H9 (cell line): ENCODE measurements at regions not wholly inside any gene's neighbourhood (a gene's known extent, or its start where the extent isn't known, plus 50 kb on each side); places are given as distances from the start of the nearest gene placed in this dataset.
"Not testable (repeated sequence)": the region's sequence is repeated elsewhere in the genome, so short reads cannot be mapped to it uniquely, and the experiment has no call there.

Experiments
- DNase-seq: peaks from one replicate; pipeline ENCODE4 v3.0.0-alpha.2; 2017
- H2AFZ ChIP-seq: one replicate; pipeline ENCODE4 v1.6.1; 2013; ENCODE audit warnings: mild to moderate bottlenecking, low read length, control low read depth, moderate library complexity
- H2AK5ac ChIP-seq: 2 replicates; pipeline ENCODE4 v1.6.1; 2013; ENCODE audit warnings: low read length, control low read depth, mixed read lengths; ENCODE audit not compliant: insufficient read length
- H2BK120ac ChIP-seq: one replicate; pipeline ENCODE4 v1.6.1; 2013; ENCODE audit warnings: low read depth, mild to moderate bottlenecking, low read length, control low read depth, inconsistent platforms; ENCODE audit not compliant: poor library complexity, severe bottlenecking
- H2BK12ac ChIP-seq: 2 replicates; pipeline ENCODE4 v1.6.1; 2013; ENCODE audit warnings: low read length, control low read depth, mixed read lengths, low read depth; ENCODE audit not compliant: insufficient read length
- H2BK15ac ChIP-seq: 2 replicates; pipeline ENCODE4 v1.6.1; 2013; ENCODE audit warnings: low read depth, low read length, control low read depth
- H2BK20ac ChIP-seq: one replicate; pipeline ENCODE4 v1.6.1; 2013; ENCODE audit warnings: low read depth, mild to moderate bottlenecking, low read length, control low read depth, inconsistent platforms; ENCODE audit not compliant: poor library complexity, severe bottlenecking
- H2BK5ac ChIP-seq: 2 replicates; pipeline ENCODE4 v1.6.1; 2013; ENCODE audit warnings: low read length, control low read depth, mixed read lengths; ENCODE audit not compliant: insufficient read length
- H3K14ac ChIP-seq: 2 replicates; pipeline ENCODE4 v1.6.1; 2013; ENCODE audit warnings: low read length, control low read depth; ENCODE audit not compliant: insufficient read depth
- H3K18ac ChIP-seq: 2 replicates; pipeline ENCODE4 v1.6.1; 2013; ENCODE audit warnings: low read depth, mild to moderate bottlenecking, mixed read lengths, low read length, control low read depth; ENCODE audit not compliant: insufficient read length
- H3K23ac ChIP-seq: 2 replicates; pipeline ENCODE4 v1.6.1; 2013; ENCODE audit warnings: low read length, control low read depth, mixed read lengths, low read depth; ENCODE audit not compliant: insufficient read length
- H3K23me2 ChIP-seq: 2 replicates; pipeline ENCODE4 v1.6.1; 2013; ENCODE audit warnings: low read depth, mild to moderate bottlenecking, mixed read lengths, low read length, control low read depth; ENCODE audit not compliant: insufficient read length, poor library complexity, severe bottlenecking
- H3K27ac ChIP-seq: 2 replicates; pipeline ENCODE4 v1.5.1; 2013; ENCODE audit warnings: low read length, control low read depth, mixed read lengths, low read depth; ENCODE audit not compliant: insufficient read length
- H3K27me3 ChIP-seq: 2 replicates; pipeline ENCODE4 v1.6.1; 2013; ENCODE audit warnings: low read length, control low read depth, inconsistent platforms; ENCODE audit not compliant: insufficient read depth
- H3K4ac ChIP-seq: 2 replicates; pipeline ENCODE4 v1.6.1; 2013; ENCODE audit warnings: low read depth, mild to moderate bottlenecking, control low read depth, inconsistent platforms, low read length, moderate library complexity
- H3K4me1 ChIP-seq: 2 replicates; pipeline ENCODE4 v1.6.1; 2013; ENCODE audit warnings: low read length, control low read depth, inconsistent platforms; ENCODE audit not compliant: insufficient read depth
- H3K4me2 ChIP-seq: 2 replicates; pipeline ENCODE4 v1.6.1; 2013; ENCODE audit warnings: low read length, control low read depth, mixed read lengths; ENCODE audit not compliant: insufficient read length, insufficient read depth
- H3K56ac ChIP-seq: 2 replicates; pipeline ENCODE4 v1.6.1; 2013; ENCODE audit warnings: low read depth, mild to moderate bottlenecking, mixed read lengths, low read length, control low read depth; ENCODE audit not compliant: insufficient read length
- H3K79me1 ChIP-seq: 2 replicates; pipeline ENCODE4 v1.6.1; 2013; ENCODE audit warnings: low read depth, mild to moderate bottlenecking, moderate library complexity, low read length, control low read depth, inconsistent platforms; ENCODE audit not compliant: insufficient read depth, poor library complexity, severe bottlenecking
- H3K79me2 ChIP-seq: 2 replicates; pipeline ENCODE4 v1.6.1; 2013; ENCODE audit warnings: low read length, control low read depth, inconsistent platforms; ENCODE audit not compliant: insufficient read depth
- H3K9ac ChIP-seq: 2 replicates; pipeline ENCODE4 v1.6.1; 2013; ENCODE audit warnings: low read length, control low read depth, mixed read lengths; ENCODE audit not compliant: insufficient read length; ENCODE audit errors: extremely low read depth
- H3K9me3 ChIP-seq: one replicate; pipeline ENCODE4 v1.6.1; 2013; ENCODE audit warnings: low read depth, low read length, inconsistent platforms; ENCODE audit not compliant: control insufficient read depth
- H3T11ph ChIP-seq: one replicate; pipeline ENCODE4 v1.6.1; 2013; ENCODE audit warnings: mild to moderate bottlenecking, low read length, control low read depth, inconsistent platforms
- H4K20me1 ChIP-seq: one replicate; pipeline ENCODE4 v1.6.1; 2013; ENCODE audit not compliant: control insufficient read depth, insufficient read length, insufficient read depth
- H4K5ac ChIP-seq: 2 replicates; pipeline ENCODE4 v1.6.1; 2013; ENCODE audit warnings: low read depth, mild to moderate bottlenecking, mixed read lengths, low read length, control low read depth; ENCODE audit not compliant: insufficient read length
- H4K8ac ChIP-seq: replicated peaks from 2 replicates; pipeline ENCODE4 v1.6.1; 2013; ENCODE audit warnings: low read length, control low read depth, mixed read lengths, low read depth; ENCODE audit not compliant: insufficient read length
- H4K91ac ChIP-seq: 2 replicates; pipeline ENCODE4 v1.6.1; 2013; ENCODE audit warnings: low read depth, mild to moderate bottlenecking, moderate library complexity, mixed read lengths, low read length, control low read depth; ENCODE audit not compliant: insufficient read length
- H3K27ac Mint-ChIP-seq, 3 experiments: 2 replicates in 2 of 3; 3 replicates in 1 of 3; pipeline ENCODE4 v1.8.0; 2020 to 2021; ENCODE audit warnings: mixed read lengths in 3 of 3, mild to moderate bottlenecking in 1 of 3, moderate library complexity in 1 of 3
- H3K27me3 Mint-ChIP-seq: 2 replicates; pipeline ENCODE4 v1.8.0; 2021; ENCODE audit warnings: low read depth, mild to moderate bottlenecking, moderate library complexity, mixed read lengths
- H3K36me3 Mint-ChIP-seq, 3 experiments: 2 replicates in 2 of 3; 3 replicates in 1 of 3; pipeline ENCODE4 v1.8.0; 2020 to 2021; ENCODE audit warnings: low read depth in 3 of 3, mixed read lengths in 3 of 3; ENCODE audit not compliant: insufficient read depth in 1 of 3
- H3K4me1 Mint-ChIP-seq, 2 experiments: 2 replicates each; pipeline ENCODE4 v1.8.0; 2020; ENCODE audit warnings: mixed read lengths in 2 of 2
- H3K4me3 Mint-ChIP-seq, 2 experiments: 2 replicates in 1 of 2; 3 replicates in 1 of 2; pipeline ENCODE4 v1.8.0; 2020 to 2021; ENCODE audit warnings: mild to moderate bottlenecking in 2 of 2, mixed read lengths in 2 of 2, moderate library complexity in 1 of 2
- H3K9me3 Mint-ChIP-seq, 2 experiments: 2 replicates in 1 of 2; 3 replicates in 1 of 2; pipeline ENCODE4 v1.8.0; 2020; ENCODE audit warnings: mild to moderate bottlenecking in 2 of 2, mixed read lengths in 2 of 2, moderate library complexity in 1 of 2
- CTCF ChIP-seq: fragments of 200-600 bp; sonication (generic); conservative IDR thresholded peaks from 3 replicates; pipeline ENCODE4 v1.8.0; 2021; ENCODE audit warnings: antibody characterized with exemption, mild to moderate bottlenecking
- WGBS: extraction: QIAGEN DNeasy Blood & Tissue Kit; methylation state at CpG from one replicate; pipeline ENCODE4 v1.1.7; 2013; ENCODE audit warnings: missing lambda C conversion rate, low lambda C conversion rate, mixed read lengths; ENCODE audit not compliant: insufficient read length; ENCODE audit errors: extremely low coverage; 5-methylcytosine and 5-hydroxymethylcytosine counted together

GRCh38 chr7:46600340-46600739 lies 679.3 kb upstream of the IGFBP3 start:
- H2BK15ac ChIP-seq, result no peak overlapping the region
- H3K4me3 Mint-ChIP-seq, result no peak overlapping the region
- no peaks in the 10 kb centered on the region for H3K23me2 ChIP-seq
- DNase-seq, result no peak
- no peaks in the 10 kb centered on the region for H3K79me1 ChIP-seq
- no peak overlapping the region for H4K91ac ChIP-seq
- H3K23ac ChIP-seq, result no peak overlapping the region
- no peaks in the 10 kb centered on the region for H3K4me1 ChIP-seq
- peaks cover 2% of the 10 kb centered on the region for H3K27me3 Mint-ChIP-seq
- H2AFZ ChIP-seq, result no peak overlapping the region
- no peaks in the 10 kb centered on the region; a peak in 1 of 7 replicates for H3K36me3 Mint-ChIP-seq
- H3K9ac ChIP-seq, result no peak overlapping the region
- H3K27ac Mint-ChIP-seq, result no peak overlapping the region
- no peak overlapping the region for H2AK5ac ChIP-seq
- WGBS, result no CpG with 5 or more reads among the region's 5 CpGs
- H2BK5ac ChIP-seq, result no peak overlapping the region
- no peak for TF ChIP-seq CTCF
- no peak overlapping the region for H3K56ac ChIP-seq
- peaks cover 4% of the 10 kb centered on the region for H4K20me1 ChIP-seq
- peaks cover 0 to 6% of the 10 kb centered on the region in 2 experiments; a peak in 1 of 4 replicates for H3K4me1 Mint-ChIP-seq
- H4K5ac ChIP-seq, result no peak overlapping the region
- H3K79me2 ChIP-seq, result no peaks in the 10 kb centered on the region
- no peak overlapping the region for H3K18ac ChIP-seq
- H2BK120ac ChIP-seq, result no peak overlapping the region
- no peak overlapping the region for H2BK12ac ChIP-seq
- H3K27ac ChIP-seq, result no peak overlapping the region
- H4K8ac ChIP-seq, result no peak overlapping the region
- no peak overlapping the region for H3K14ac ChIP-seq
- H3K9me3 Mint-ChIP-seq, result no peaks in the 10 kb centered on the region; a peak in 2 of 5 replicates
- H2BK20ac ChIP-seq, result no peak overlapping the region
- no peak overlapping the region for H3T11ph ChIP-seq
- H3K9me3 ChIP-seq, result no peaks in the 10 kb centered on the region
- no peak overlapping the region for H3K4me2 ChIP-seq
- H3K27me3 ChIP-seq, result no peaks in the 10 kb centered on the region
- H3K4ac ChIP-seq, result no peak overlapping the region

GRCh38 chr7:46594831-46595230 lies 673.8 kb upstream of the IGFBP3 start:
- H3K27ac Mint-ChIP-seq, H3K18ac ChIP-seq, H3K23me2 ChIP-seq, H2BK12ac ChIP-seq, H4K91ac ChIP-seq, H3K9me3 ChIP-seq, H4K20me1 ChIP-seq, H2BK5ac ChIP-seq, H2BK15ac ChIP-seq, H3K23ac ChIP-seq, H3K4me1 Mint-ChIP-seq, H2BK120ac ChIP-seq, H2AFZ ChIP-seq, H3K9me3 Mint-ChIP-seq, H3K27me3 ChIP-seq, H3K27me3 Mint-ChIP-seq, DNase-seq, H3K4me2 ChIP-seq, H4K8ac ChIP-seq, H4K5ac ChIP-seq, H3K36me3 Mint-ChIP-seq, H2BK20ac ChIP-seq, H3K27ac ChIP-seq, H3K9ac ChIP-seq, H2AK5ac ChIP-seq, H3K79me1 ChIP-seq, H3K79me2 ChIP-seq, H3K4ac ChIP-seq, H3K4me3 Mint-ChIP-seq, H3T11ph ChIP-seq, H3K4me1 ChIP-seq, H3K56ac ChIP-seq, H3K14ac ChIP-seq: not testable (repeated sequence)
- WGBS, result no CpG with 5 or more reads among the region's 1 CpG
